B cell (primary cell): ENCODE measurements at regions not wholly inside any gene's neighbourhood (a gene's known extent, or its start where the extent isn't known, plus 50 kb on each side); places are given as distances from the start of the nearest gene placed in this dataset.
"Not testable (repeated sequence)": the region's sequence is repeated elsewhere in the genome, so short reads cannot be mapped to it uniquely, and the experiment has no call there.

Experiments used
- ATAC-seq: fragments of 200-7000 bp; cut with Tn5 transposase; one replicate; pipeline ENCODE4 v1.10.0; 2021; ENCODE audit warnings: low read depth, mild to moderate bottlenecking, moderate number of reproducible peaks, moderate library complexity
- CTCF ChIA-PET: fragments of 350-600 bp; sonication (Branson Sonifier 250); formaldehyde crosslinking; loops from one replicate; lab custom pipeline; 2021; ENCODE audit warnings: antibody characterized with exemption, inconsistent platforms; lab: Charles Lee
- POLR2A ChIA-PET: fragments of 350-600 bp; sonication (Branson Sonifier 250); formaldehyde crosslinking; loops from one replicate; lab custom pipeline; 2021; ENCODE audit warnings: antibody characterized with exemption; lab: Charles Lee
- DNase-seq: peaks from one replicate; pipeline ENCODE4 v3.0.0; 2013
- H2AFZ ChIP-seq: 2 replicates; pipeline ENCODE4 v1.6.1; 2012; ENCODE audit warnings: mild to moderate bottlenecking, low read depth, low read length; ENCODE audit not compliant: insufficient read depth, poor library complexity, severe bottlenecking
- H3K27ac ChIP-seq, 2 donors: 1 replicate in 1 of 2; 2 replicates in 1 of 2; pipeline ENCODE4 v1.5.1; 2012 to 2013; ENCODE audit warnings: low read length in 2 of 2, mild to moderate bottlenecking in 2 of 2, moderate library complexity in 1 of 2
- H3K27me3 ChIP-seq, 4 experiments: fragments of 200-600 bp in 1 of 4; sonication (generic) in 1 of 4; replicated peaks in 1 of 4; 1 replicate in 2 of 4; 2 replicates in 2 of 4; pipeline versions ENCODE4 v1.6.1 to v1.7.0; 2013 to 2016; ENCODE audit warnings: low read length in 3 of 4, mild to moderate bottlenecking in 2 of 4, mixed read lengths in 1 of 4, moderate library complexity in 1 of 4; ENCODE audit not compliant: insufficient read depth in 4 of 4, control insufficient read depth in 3 of 4; ENCODE audit errors: control extremely low read depth in 1 of 4
- H3K36me3 ChIP-seq, 2 experiments: replicated peaks in 1 of 2; 1 replicate in 1 of 2; 2 replicates in 1 of 2; pipeline versions ENCODE4 v1.6.1 to v1.7.1; 2013; ENCODE audit warnings: low read length in 1 of 2; ENCODE audit not compliant: insufficient read depth in 2 of 2, control insufficient read depth in 1 of 2; ENCODE audit errors: control extremely low read depth in 1 of 2, extremely low read depth in 1 of 2
- H3K4me1 ChIP-seq, 2 donors: fragments of 200-600 bp in 1 of 2; sonication (generic) in 1 of 2; 1 replicate in 1 of 2; 2 replicates in 1 of 2; pipeline versions ENCODE4 v1.5.1 to v1.6.1; 2013 to 2017; ENCODE audit warnings: low read length in 2 of 2; ENCODE audit not compliant: control insufficient read depth in 2 of 2, insufficient read depth in 2 of 2
- H3K4me2 ChIP-seq: replicated peaks from 2 replicates; pipeline ENCODE3; 2012; ENCODE audit warnings: mild to moderate bottlenecking, low read depth, low read length; ENCODE audit not compliant: poor library complexity, severe bottlenecking
- H3K4me3 ChIP-seq, 5 experiments: fragments of 200-600 bp in 1 of 5; sonication (generic) in 1 of 5; 1 replicate in 3 of 5; 2 replicates in 2 of 5; pipeline versions ENCODE4 v1.5.1 to v1.7.0; 2011 to 2016; ENCODE audit warnings: low read length in 4 of 5, mild to moderate bottlenecking in 4 of 5, low read depth in 2 of 5, control low read depth in 1 of 5, moderate library complexity in 1 of 5; ENCODE audit not compliant: insufficient read depth in 1 of 5; ENCODE audit errors: control extremely low read depth in 1 of 5, extremely low read depth in 1 of 5
- H3K79me2 ChIP-seq: fragments of 200-600 bp; sonication (generic); one replicate; pipeline ENCODE4 v1.6.0; 2016; ENCODE audit warnings: low read length; ENCODE audit not compliant: control insufficient read depth, insufficient read depth
- H3K9ac ChIP-seq: fragments of 200-600 bp; sonication (generic); 2 replicates; pipeline ENCODE4 v1.6.1; 2017; ENCODE audit warnings: mild to moderate bottlenecking, low read length, moderate library complexity
- H3K9me3 ChIP-seq, 3 donors: one replicate each; pipeline versions ENCODE4 v1.6.1 to v1.7.1; 2013; ENCODE audit warnings: low read length in 2 of 3; ENCODE audit not compliant: control insufficient read depth in 2 of 3, insufficient read depth in 1 of 3; ENCODE audit errors: control extremely low read depth in 1 of 3
- H4K20me1 ChIP-seq: 2 replicates; pipeline ENCODE4 v1.6.0; 2012; ENCODE audit warnings: mild to moderate bottlenecking, low read length; ENCODE audit not compliant: insufficient read depth, control insufficient read depth, poor library complexity, severe bottlenecking
- H3K27ac Mint-ChIP-seq: one replicate; pipeline ENCODE4 v1.8.0; 2021; ENCODE audit warnings: mixed read lengths
- H3K27me3 Mint-ChIP-seq: one replicate; pipeline ENCODE4 v1.8.0; 2021; ENCODE audit warnings: mixed read lengths
- H3K4me1 Mint-ChIP-seq: one replicate; pipeline ENCODE4 v1.8.0; 2021; ENCODE audit warnings: mixed read lengths
- H3K4me3 Mint-ChIP-seq: one replicate; pipeline ENCODE4 v1.8.0; 2021; ENCODE audit warnings: mixed read lengths
- H3K9me3 Mint-ChIP-seq: one replicate; pipeline ENCODE4 v1.8.0; 2022; ENCODE audit warnings: mixed read lengths; ENCODE audit not compliant: insufficient read depth
- EZH2 ChIP-seq: IDR thresholded peaks from 2 replicates; pipeline ENCODE4 v1.6.1; 2012; ENCODE audit warnings: borderline replicate concordance, low read depth, mild to moderate bottlenecking, moderate library complexity, low read length; ENCODE audit not compliant: insufficient read depth, poor library complexity, severe bottlenecking
- WGBS: methylation state at CpG from one replicate; pipeline ENCODE4 v1.1.5; 2013; ENCODE audit warnings: missing lambda C conversion rate; ENCODE audit not compliant: insufficient coverage; 5-methylcytosine and 5-hydroxymethylcytosine counted together
- intact Hi-C: fragments of 100-400 bp; cut with micrococcal nuclease; formaldehyde crosslinking; loops from one replicate; pipeline ENCODE4 v1.10.0; 2022
- TF ChIP-seq, protein P1 (sequence below): fragments of 200-600 bp; IDR thresholded peaks from one replicate; pipeline ENCODE4 v1.8.0; 2022; ENCODE audit warnings: antibody characterized with exemption, mild to moderate bottlenecking

DNA sequence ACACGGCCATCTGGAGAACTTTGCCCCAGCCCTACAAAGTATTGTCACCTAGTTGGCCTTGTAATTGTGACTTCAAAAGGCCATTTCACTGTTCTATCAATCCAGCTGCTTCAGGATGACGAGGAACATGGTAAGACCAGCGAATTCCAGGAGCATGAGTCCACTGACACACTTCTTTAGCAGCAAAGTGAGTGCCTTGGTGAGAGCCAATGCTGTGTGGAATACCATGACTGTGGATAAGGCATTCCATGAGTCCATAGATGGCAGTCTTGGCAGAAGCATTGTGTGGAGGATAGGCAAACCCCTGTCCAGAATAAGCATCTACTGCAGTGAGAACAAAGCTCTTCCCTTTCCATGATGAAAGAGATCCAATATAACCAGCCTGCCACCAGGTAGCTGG is 1009.1 kb upstream of the USP15 start:
- ATAC-seq (no peak), DNase-seq (no peak)
- POLR2A ChIA-PET, result no interaction called here
- no peaks in the 10 kb centered on the region for H3K27me3 ChIP-seq
- H2AFZ ChIP-seq, result no peak overlapping the region
- Mint-ChIP-seq H3K4me1 (no peaks in the 10 kb centered on the region), H3K27me3 (no peaks in the 10 kb centered on the region), H3K27ac (no peak overlapping the region), H3K4me3 (no peak overlapping the region), H3K9me3 (peaks cover 2% of the 10 kb centered on the region)
- 75% methylated on average over 3 of the region's 3 CpGs for WGBS
- CTCF ChIA-PET, result no interaction called here
- no peaks in the 10 kb centered on the region for H3K4me1 ChIP-seq
- no peak overlapping the region for H3K4me3 ChIP-seq
- TF ChIP-seq, protein P1, sequence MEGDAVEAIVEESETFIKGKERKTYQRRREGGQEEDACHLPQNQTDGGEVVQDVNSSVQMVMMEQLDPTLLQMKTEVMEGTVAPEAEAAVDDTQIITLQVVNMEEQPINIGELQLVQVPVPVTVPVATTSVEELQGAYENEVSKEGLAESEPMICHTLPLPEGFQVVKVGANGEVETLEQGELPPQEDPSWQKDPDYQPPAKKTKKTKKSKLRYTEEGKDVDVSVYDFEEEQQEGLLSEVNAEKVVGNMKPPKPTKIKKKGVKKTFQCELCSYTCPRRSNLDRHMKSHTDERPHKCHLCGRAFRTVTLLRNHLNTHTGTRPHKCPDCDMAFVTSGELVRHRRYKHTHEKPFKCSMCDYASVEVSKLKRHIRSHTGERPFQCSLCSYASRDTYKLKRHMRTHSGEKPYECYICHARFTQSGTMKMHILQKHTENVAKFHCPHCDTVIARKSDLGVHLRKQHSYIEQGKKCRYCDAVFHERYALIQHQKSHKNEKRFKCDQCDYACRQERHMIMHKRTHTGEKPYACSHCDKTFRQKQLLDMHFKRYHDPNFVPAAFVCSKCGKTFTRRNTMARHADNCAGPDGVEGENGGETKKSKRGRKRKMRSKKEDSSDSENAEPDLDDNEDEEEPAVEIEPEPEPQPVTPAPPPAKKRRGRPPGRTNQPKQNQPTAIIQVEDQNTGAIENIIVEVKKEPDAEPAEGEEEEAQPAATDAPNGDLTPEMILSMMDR, result no peak
- no peak for TF ChIP-seq EZH2
- intact Hi-C loops, result no loop called here
- no peak overlapping the region for H3K4me2 ChIP-seq
- H3K9me3 ChIP-seq, result peaks cover 0 to 2% (median 0%) of the 10 kb centered on the region in 3 donors
- no peak overlapping the region for H3K27ac ChIP-seq
- H3K36me3 ChIP-seq, result no peaks in the 10 kb centered on the region
- H3K79me2 ChIP-seq, result no peaks in the 10 kb centered on the region
- H3K9ac ChIP-seq, result no peak overlapping the region
- H4K20me1 ChIP-seq, result no peaks in the 10 kb centered on the region

DNA sequence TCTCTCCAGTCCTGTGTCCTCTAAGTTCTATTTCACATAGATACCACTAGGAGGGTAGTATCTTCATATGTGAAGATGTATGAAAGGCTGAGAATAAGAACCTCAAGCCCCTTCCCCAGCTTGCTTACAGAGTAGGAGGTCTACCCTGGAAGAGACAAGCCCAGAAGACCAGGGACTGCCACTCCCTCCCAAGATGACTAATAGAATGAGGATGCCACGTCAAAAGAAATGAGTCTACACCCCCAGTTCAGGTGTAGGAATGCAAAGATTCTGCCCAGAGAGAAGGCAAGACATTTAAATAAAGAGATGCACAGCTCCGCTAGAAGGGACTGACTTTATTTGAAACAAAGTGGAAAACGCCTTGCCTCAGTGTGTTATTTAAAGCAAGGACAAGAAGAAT is 1006.0 kb upstream of the USP15 start:
- no peaks in the 10 kb centered on the region for H3K27me3 Mint-ChIP-seq
- Histone ChIP-seq H3K4me2 (no peak overlapping the region), H4K20me1 (no peaks in the 10 kb centered on the region), H3K27ac (no peak overlapping the region), H3K27me3 (no peaks in the 10 kb centered on the region), H3K36me3 (no peaks in the 10 kb centered on the region), H3K4me3 (no peak overlapping the region), H3K4me1 (no peaks in the 10 kb centered on the region), H3K79me2 (no peaks in the 10 kb centered on the region), H3K9me3 (peaks cover 0 to 2% (median 0%) of the 10 kb centered on the region in 3 donors), H3K9ac (no peak overlapping the region), H2AFZ (no peak overlapping the region)
- 80% methylated on average over 2 of the region's 3 CpGs for WGBS
- DNase-seq, result no peak
- H3K9me3 Mint-ChIP-seq, result peaks cover 2% of the 10 kb centered on the region
- ChIA-PET POLR2A (no interaction called here), CTCF (no interaction called here)
- H3K27ac Mint-ChIP-seq, result no peak overlapping the region
- intact Hi-C loops, result no loop called here
- H3K4me1 Mint-ChIP-seq, result no peaks in the 10 kb centered on the region
- no peak overlapping the region for H3K4me3 Mint-ChIP-seq
- no peak for TF ChIP-seq EZH2
- TF ChIP-seq, protein P1, result no peak
- ATAC-seq, result no peak

DNA sequence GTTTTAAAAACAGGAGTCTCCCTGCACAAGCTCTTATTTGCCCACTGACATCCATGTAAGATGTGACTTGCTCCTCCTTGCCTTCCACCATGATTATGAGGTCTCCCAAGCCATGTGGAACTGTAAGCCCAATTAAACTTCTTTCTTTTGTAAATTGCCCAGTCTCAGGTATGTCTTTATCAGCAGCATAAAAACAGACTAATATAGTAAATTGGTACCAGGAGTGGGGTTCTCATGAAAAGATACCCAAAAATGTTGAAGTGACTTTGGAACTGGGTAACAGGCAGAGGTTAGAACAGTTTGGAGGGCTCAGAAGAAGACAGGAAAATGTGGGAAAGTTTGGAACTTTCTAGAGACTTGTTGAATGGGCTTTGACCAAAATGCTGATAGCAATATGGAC is 995.9 kb upstream of the USP15 start:
- H3K4me1 ChIP-seq, ATAC-seq, H4K20me1 ChIP-seq, H3K27me3 ChIP-seq, H3K36me3 ChIP-seq, H3K4me1 Mint-ChIP-seq, H3K27ac ChIP-seq, intact Hi-C loops, H3K27me3 Mint-ChIP-seq, H3K9ac ChIP-seq, H3K27ac Mint-ChIP-seq, H3K4me3 ChIP-seq, H3K4me2 ChIP-seq, DNase-seq, H3K79me2 ChIP-seq, POLR2A ChIA-PET, H3K4me3 Mint-ChIP-seq, H2AFZ ChIP-seq, H3K9me3 ChIP-seq, CTCF ChIA-PET: not testable (repeated sequence)
- H3K9me3 Mint-ChIP-seq, result peaks cover 12% of the 10 kb centered on the region
